HCT116 (cell line): ENCODE measurements at regions not wholly inside any gene's neighbourhood (a gene's known extent, or its start where the extent isn't known, plus 50 kb on each side); places are given as distances from the start of the nearest gene placed in this dataset.

ENCODE experiments used
- ATAC-seq: fragments of 200-7000 bp; cut with Tn5 transposase; 2 replicates; pipeline ENCODE4 v1.9.1; 2020; ENCODE audit warnings: mild to moderate bottlenecking, moderate library complexity
- BruUV-seq: library from RNA; stranded (reverse); fragments of 400-500 nt; replicated peaks from 2 replicates; lab custom pipeline; 2021; lab: Mats Ljungman, UMichigan
- CTCF ChIA-PET: fragments of 300-600 bp; sonication (Branson Sonifier 250); formaldehyde crosslinking; loops from one replicate; lab custom pipeline; 2021; ENCODE audit warnings: antibody characterized with exemption; lab: Charles Lee
- POLR2A ChIA-PET: fragments of 300-600, 350-600 bp; sonication (Branson Sonifier 250); formaldehyde crosslinking; loops from one replicate; lab custom pipeline; 2021; ENCODE audit warnings: antibody characterized with exemption; lab: Charles Lee
- RAD21 ChIA-PET, 2 experiments: fragments of 300-600 bp; sonication (Branson Sonifier 250); formaldehyde crosslinking; loops; one replicate each; lab custom pipeline; 2023; ENCODE audit warnings: low total read pairs in 2 of 2; ENCODE audit not compliant: uncharacterized antibody in 2 of 2, unreplicated experiment in 2 of 2, low non-redundant PET in 1 of 2; lab: Charles Lee
- DNase-seq: peaks from one replicate; pipeline ENCODE4 v3.0.0-alpha.2; 2010; ENCODE audit warnings: low read depth, low spot score
- H2AFZ ChIP-seq: fragments of 200-600 bp; shearing (Covaris generic), sonication (generic); 2 replicates; pipeline ENCODE4 v1.6.1; 2017; ENCODE audit warnings: low read depth, mixed run types, mixed read lengths, antibody characterized with exemption, low read length; ENCODE audit not compliant: poor library complexity, severe bottlenecking
- H3K27ac ChIP-seq: 2 replicates; pipeline ENCODE4 v1.5.1; 2012; ENCODE audit warnings: low read depth, low read length
- H3K27me3 ChIP-seq: fragments of 200-600 bp; sonication (generic); 2 replicates; pipeline ENCODE4 v1.6.1; 2016; ENCODE audit warnings: mixed run types, low read length, mixed read lengths; ENCODE audit not compliant: insufficient read depth
- H3K36me3 ChIP-seq, 2 experiments: fragments of 200-500 bp in 1 of 2; fragments of 200-600 bp in 1 of 2; sonication (Bioruptor generic) in 1 of 2; sonication (generic) in 1 of 2; 2 replicates each; pipeline versions ENCODE4 v1.5.1 to v1.6.1; 2014 to 2016; ENCODE audit warnings: low read length in 2 of 2, inconsistent platforms in 1 of 2, mixed read lengths in 1 of 2, mixed run types in 1 of 2; ENCODE audit not compliant: insufficient read depth in 2 of 2, control insufficient read depth in 1 of 2
- H3K4me1 ChIP-seq, 2 experiments: fragments of 200-600 bp in 1 of 2; sonication (generic) in 1 of 2; 2 replicates each; pipeline versions ENCODE4 v1.5.1 to v1.6.1; 2012 to 2017; ENCODE audit warnings: low read length in 2 of 2, inconsistent platforms in 1 of 2, mild to moderate bottlenecking in 1 of 2, mixed read lengths in 1 of 2, mixed run types in 1 of 2, moderate library complexity in 1 of 2; ENCODE audit not compliant: insufficient read depth in 2 of 2, control insufficient read depth in 1 of 2
- H3K4me2 ChIP-seq: fragments of 200-600 bp; sonication (generic); 2 replicates; pipeline ENCODE4 v1.6.1; 2017; ENCODE audit warnings: mixed run types, low read length, mixed read lengths
- H3K4me3 ChIP-seq, 2 experiments: fragments of 200-600 bp in 1 of 2; sonication (generic) in 1 of 2; replicated peaks in 1 of 2; 2 replicates each; pipeline ENCODE4 v1.5.1; 2011 to 2016; ENCODE audit warnings: low read length in 2 of 2, control low read depth in 1 of 2, low read depth in 1 of 2, mild to moderate bottlenecking in 1 of 2, mixed read lengths in 1 of 2, mixed run types in 1 of 2
- H3K79me2 ChIP-seq: fragments of 200-600 bp; sonication (generic); 2 replicates; pipeline ENCODE4 v1.6.1; 2017; ENCODE audit warnings: mild to moderate bottlenecking, mixed run types, low read length, moderate library complexity, mixed read lengths; ENCODE audit not compliant: insufficient read depth
- H3K9ac ChIP-seq: fragments of 200-600 bp; sonication (generic); 2 replicates; pipeline ENCODE4 v1.6.1; 2016; ENCODE audit warnings: low read length, mixed read lengths
- H3K9me2 ChIP-seq: fragments of 200-600 bp; sonication (generic), shearing (Covaris generic); 2 replicates; pipeline ENCODE4 v1.6.1; 2017; ENCODE audit warnings: mixed run types, mild to moderate bottlenecking, moderate library complexity; ENCODE audit not compliant: insufficient read depth
- H3K9me3 ChIP-seq, 2 experiments: fragments of 200-500 bp in 1 of 2; fragments of 200-600 bp in 1 of 2; sonication (Bioruptor generic) in 1 of 2; sonication (generic) in 1 of 2; 2 replicates each; pipeline ENCODE4 v1.6.1; 2014 to 2017; ENCODE audit warnings: low read length in 2 of 2, mixed read lengths in 2 of 2, inconsistent platforms in 1 of 2, low read depth in 1 of 2, mild to moderate bottlenecking in 1 of 2, mixed run types in 1 of 2, moderate library complexity in 1 of 2; ENCODE audit not compliant: control insufficient read depth in 1 of 2, insufficient read depth in 1 of 2
- H4K20me1 ChIP-seq: fragments of 200-600 bp; sonication (generic), shearing (Covaris generic); 2 replicates; pipeline ENCODE4 v1.6.1; 2017; ENCODE audit warnings: mixed run types, mild to moderate bottlenecking, moderate library complexity; ENCODE audit not compliant: insufficient read depth
- CEBPB ChIP-seq: IDR thresholded peaks from 2 replicates; pipeline ENCODE4 v1.6.1; 2012; ENCODE audit warnings: low read depth
- FOSL1 ChIP-seq: IDR thresholded peaks from 2 replicates; pipeline ENCODE4 v1.6.1; 2012; ENCODE audit warnings: low read depth
- JUND ChIP-seq: IDR thresholded peaks from 2 replicates; pipeline ENCODE4 v1.6.1; 2012
- POLR2AphosphoS5 ChIP-seq: IDR thresholded peaks from 2 replicates; pipeline ENCODE4 v1.6.1; 2011; ENCODE audit warnings: mild to moderate bottlenecking, low read depth, low read length, moderate library complexity
- TCF7L2 ChIP-seq: IDR thresholded peaks from 2 replicates; pipeline ENCODE4 v1.7.0; 2011; ENCODE audit warnings: borderline replicate concordance, inconsistent platforms; ENCODE audit not compliant: insufficient read depth, insufficient read length; ENCODE audit errors: extremely low read depth
- intact Hi-C: fragments of 100-400 bp; cut with micrococcal nuclease; formaldehyde crosslinking; loops from 2 replicates; pipeline ENCODE4 v1.10.0; 2022
- TF ChIP-seq, protein P1 (sequence below): IDR thresholded peaks from 2 replicates; pipeline ENCODE4 v1.6.1; 2012
- TF ChIP-seq, protein P2 (sequence below): IDR thresholded peaks from 2 replicates; pipeline ENCODE4 v1.6.1; 2011; ENCODE audit warnings: mild to moderate bottlenecking, low read length, moderate library complexity; ENCODE audit not compliant: insufficient replicate concordance; ENCODE audit errors: extremely low read depth

DNA sequence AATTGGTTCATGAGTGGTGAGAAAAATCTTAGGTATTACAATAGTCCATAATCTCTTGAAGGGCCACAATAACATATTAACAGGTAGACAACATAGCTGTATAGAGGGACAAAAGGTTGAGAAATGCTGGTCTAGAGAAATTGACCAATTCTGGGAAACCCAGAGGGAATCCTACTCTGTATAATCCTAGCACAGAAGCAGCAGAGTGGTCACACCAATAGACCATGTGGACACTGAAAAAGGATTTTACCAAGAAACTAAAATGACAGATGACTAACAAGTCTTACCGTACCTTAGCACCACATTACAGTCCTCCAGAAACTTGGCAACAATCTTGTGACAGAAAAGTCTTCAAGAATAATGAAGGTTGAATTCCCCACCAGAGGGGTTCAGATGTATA lies 169.1 kb upstream of the PCDH18 start:
- ChIA-PET RAD21 (no interaction called here), CTCF (no interaction called here), POLR2A (no interaction called here)
- Histone ChIP-seq H3K9me2 (no peaks in the 10 kb centered on the region), H3K27me3 (no peaks in the 10 kb centered on the region), H4K20me1 (no peaks in the 10 kb centered on the region), H3K9ac (no peak overlapping the region), H3K9me3 (no peaks in the 10 kb centered on the region), H2AFZ (no peak overlapping the region), H3K4me1 (no peaks in the 10 kb centered on the region), H3K4me3 (no peak overlapping the region), H3K27ac (no peak overlapping the region), H3K79me2 (no peaks in the 10 kb centered on the region), H3K36me3 (no peaks in the 10 kb centered on the region), H3K4me2 (no peak overlapping the region)
- intact Hi-C loops: no loop called here
- DNase-seq (no peak), ATAC-seq (no peak)
- BruUV-seq: no TSS peak
- TF ChIP-seq TCF7L2: no peak

DNA sequence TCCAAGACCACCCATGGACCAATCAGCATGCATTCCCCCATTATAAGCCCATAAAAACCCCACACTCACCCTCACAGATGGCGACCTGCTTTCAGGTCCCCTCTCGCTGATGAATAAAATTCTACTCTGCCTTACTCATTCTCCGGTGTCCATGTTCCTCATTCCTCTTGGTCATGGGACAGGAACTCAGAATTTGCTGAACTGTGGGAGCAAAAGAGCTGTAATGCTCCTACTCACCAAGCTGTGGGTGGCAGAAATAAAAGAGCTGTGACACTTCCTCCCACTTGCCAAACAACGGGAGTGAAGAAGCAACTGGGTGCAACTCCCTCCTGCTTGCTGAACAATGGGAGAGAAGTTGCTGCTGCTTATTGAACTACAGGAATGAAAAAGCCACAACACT lies 168.5 kb upstream of the PCDH18 start:
- ATAC-seq: no peak
- Histone ChIP-seq H3K4me3 (no peak overlapping the region), H3K9me3 (no peaks in the 10 kb centered on the region), H3K4me2 (no peak overlapping the region), H3K9me2 (no peaks in the 10 kb centered on the region), H4K20me1 (no peaks in the 10 kb centered on the region), H3K27ac (no peak overlapping the region), H3K36me3 (no peaks in the 10 kb centered on the region), H3K4me1 (no peaks in the 10 kb centered on the region), H3K9ac (no peak overlapping the region), H3K79me2 (no peaks in the 10 kb centered on the region), H2AFZ (no peak overlapping the region), H3K27me3 (no peaks in the 10 kb centered on the region)
- POLR2A ChIA-PET: no interaction called here
- no TSS peak for BruUV-seq
- intact Hi-C loops: no loop called here
- TF ChIP-seq CEBPB: no peak
- TF ChIP-seq, protein P1, sequence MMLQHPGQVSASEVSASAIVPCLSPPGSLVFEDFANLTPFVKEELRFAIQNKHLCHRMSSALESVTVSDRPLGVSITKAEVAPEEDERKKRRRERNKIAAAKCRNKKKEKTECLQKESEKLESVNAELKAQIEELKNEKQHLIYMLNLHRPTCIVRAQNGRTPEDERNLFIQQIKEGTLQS: no peak
- CTCF ChIA-PET: no interaction called here
- RAD21 ChIA-PET: no interaction called here
- DNase-seq: no peak

DNA sequence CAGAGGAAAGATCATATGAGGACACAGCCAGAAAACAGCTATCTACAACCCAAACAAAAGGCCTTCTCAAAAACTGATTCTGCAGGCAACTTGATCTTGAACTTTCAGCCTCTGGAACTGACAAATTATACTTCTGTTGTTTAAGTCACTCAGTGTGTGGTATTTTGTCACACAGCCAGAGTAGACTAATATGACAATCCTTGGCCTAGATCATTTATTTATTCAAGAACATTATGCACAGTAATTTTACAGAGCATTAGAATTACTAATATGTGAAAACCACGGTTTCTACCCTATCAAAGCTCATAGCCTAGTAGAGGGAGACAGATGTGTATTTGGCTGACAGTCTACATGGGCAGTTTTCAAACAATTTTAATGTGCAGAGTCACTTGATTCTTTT lies 167.8 kb upstream of the PCDH18 start:
- ChIA-PET RAD21 (no interaction called here), CTCF (no interaction called here), POLR2A (no interaction called here)
- H3K4me2 ChIP-seq: no peak overlapping the region
- H3K36me3 ChIP-seq: no peaks in the 10 kb centered on the region
- H3K4me1 ChIP-seq: no peaks in the 10 kb centered on the region
- H2AFZ ChIP-seq: no peak overlapping the region
- no peaks in the 10 kb centered on the region for H3K27me3 ChIP-seq
- no peaks in the 10 kb centered on the region for H3K9me3 ChIP-seq
- DNase-seq (no peak), ATAC-seq (no peak)
- intact Hi-C loops: no loop called here
- H3K4me3 ChIP-seq: no peak overlapping the region
- no peak overlapping the region for H3K9ac ChIP-seq
- H3K79me2 ChIP-seq: no peaks in the 10 kb centered on the region
- BruUV-seq: no TSS peak
- no peaks in the 10 kb centered on the region for H3K9me2 ChIP-seq
- H3K27ac ChIP-seq: no peak overlapping the region
- no peaks in the 10 kb centered on the region for H4K20me1 ChIP-seq
- TF ChIP-seq FOSL1: no peak
- no peak for TF ChIP-seq CEBPB
- TF ChIP-seq POLR2AphosphoS5: no peak
- TF ChIP-seq, protein P2, sequence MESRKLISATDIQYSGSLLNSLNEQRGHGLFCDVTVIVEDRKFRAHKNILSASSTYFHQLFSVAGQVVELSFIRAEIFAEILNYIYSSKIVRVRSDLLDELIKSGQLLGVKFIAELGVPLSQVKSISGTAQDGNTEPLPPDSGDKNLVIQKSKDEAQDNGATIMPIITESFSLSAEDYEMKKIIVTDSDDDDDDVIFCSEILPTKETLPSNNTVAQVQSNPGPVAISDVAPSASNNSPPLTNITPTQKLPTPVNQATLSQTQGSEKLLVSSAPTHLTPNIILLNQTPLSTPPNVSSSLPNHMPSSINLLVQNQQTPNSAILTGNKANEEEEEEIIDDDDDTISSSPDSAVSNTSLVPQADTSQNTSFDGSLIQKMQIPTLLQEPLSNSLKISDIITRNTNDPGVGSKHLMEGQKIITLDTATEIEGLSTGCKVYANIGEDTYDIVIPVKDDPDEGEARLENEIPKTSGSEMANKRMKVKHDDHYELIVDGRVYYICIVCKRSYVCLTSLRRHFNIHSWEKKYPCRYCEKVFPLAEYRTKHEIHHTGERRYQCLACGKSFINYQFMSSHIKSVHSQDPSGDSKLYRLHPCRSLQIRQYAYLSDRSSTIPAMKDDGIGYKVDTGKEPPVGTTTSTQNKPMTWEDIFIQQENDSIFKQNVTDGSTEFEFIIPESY: no peak
- TF ChIP-seq JUND: no peak
- TF ChIP-seq, all 23 proteins: peak for 0
